ENCODE measurements at regions not wholly inside any gene's neighbourhood (a gene's known extent, or its start where the extent isn't known, plus 50 kb on each side); places are given as distances from the start of the nearest gene placed in this dataset.

- no peak for TF ChIP-seq CTCF (IDR thresholded peaks at IDR 0.05)
- TF ChIP-seq POLR2A (IDR thresholded peaks at IDR 0.05), result no peak
These were observed 285.7 kb upstream of the SEL1L start for GRCh38 chr14:81819344-81819743.
